ENCODE measurements at regions not wholly inside any gene's neighbourhood (a gene's known extent, or its start where the extent isn't known, plus 50 kb on each side); places are given as distances from the start of the nearest gene placed in this dataset.

GRCh38 chr10:10852464-10852863 is 165.2 kb upstream of the CELF2 start:
- in situ Hi-C loops (cut with MboI; ENCODE audit: low sequenced_read_pairs) = no loop called here
- no peaks in the 10 kb centered on the region for H3K9me3 ChIP-seq
- no peak for DNase-seq (ENCODE audit: low spot score in 2 of 2)
- H3K36me3 ChIP-seq (replicated peaks) = no peaks in the 10 kb centered on the region
- H3K4me1 ChIP-seq = no peaks in the 10 kb centered on the region
- H3K27me3 ChIP-seq (ENCODE audit: low read depth) = no peaks in the 10 kb centered on the region
- no peak overlapping the region for H3K4me3 ChIP-seq

- DNase-seq (ENCODE audit: low spot score in 2 of 2) = no peak
- Histone ChIP-seq H3K27me3 (ENCODE audit: low read depth) (no peaks in the 10 kb centered on the region), H3K4me1 (no peaks in the 10 kb centered on the region), H3K36me3 (replicated peaks) (no peaks in the 10 kb centered on the region), H3K4me3 (no peak overlapping the region), H3K9me3 (no peaks in the 10 kb centered on the region)
- in situ Hi-C loops (cut with MboI; ENCODE audit: low sequenced_read_pairs) = no loop called here
Measured at GRCh38 chr10:10853954-10854353, 163.7 kb upstream of the CELF2 start.

- no peaks in the 10 kb centered on the region for H3K27me3 ChIP-seq (ENCODE audit: low read depth)
- in situ Hi-C loops (cut with MboI; ENCODE audit: low sequenced_read_pairs) = no loop called here
- no peak for DNase-seq (ENCODE audit: low spot score in 2 of 2)
- H3K4me3 ChIP-seq = no peak overlapping the region
- H3K4me1 ChIP-seq = no peaks in the 10 kb centered on the region
- no peaks in the 10 kb centered on the region for H3K9me3 ChIP-seq
- H3K36me3 ChIP-seq (replicated peaks) = no peaks in the 10 kb centered on the region
Measured at GRCh38 chr10:10854725-10855124, 162.9 kb upstream of the CELF2 start.

GRCh38 chr10:10855151-10855581 is 162.5 kb upstream of the CELF2 start:
- in situ Hi-C loops (cut with MboI; ENCODE audit: low sequenced_read_pairs) = no loop called here
- Histone ChIP-seq H3K4me3 (no peak overlapping the region), H3K36me3 (replicated peaks) (no peaks in the 10 kb centered on the region), H3K27me3 (ENCODE audit: low read depth) (no peaks in the 10 kb centered on the region), H3K4me1 (no peaks in the 10 kb centered on the region), H3K9me3 (no peaks in the 10 kb centered on the region)
- no peak for DNase-seq (ENCODE audit: low spot score in 2 of 2)

- in situ Hi-C loops (cut with MboI; ENCODE audit: low sequenced_read_pairs) = no loop called here
Measured at GRCh38 chr10:10860455-10860976, 157.2 kb upstream of the CELF2 start.

GRCh38 chr10:10865303-10865702 is 152.4 kb upstream of the CELF2 start:
- H3K27me3 ChIP-seq (ENCODE audit: low read depth) = no peaks in the 10 kb centered on the region
- no peak overlapping the region for H3K4me3 ChIP-seq
- in situ Hi-C loops (cut with MboI; ENCODE audit: low sequenced_read_pairs) = no loop called here
- H3K4me1 ChIP-seq = no peaks in the 10 kb centered on the region
- no peaks in the 10 kb centered on the region for H3K36me3 ChIP-seq (replicated peaks)
- DNase-seq (ENCODE audit: low spot score in 2 of 2) = no peak
- H3K9me3 ChIP-seq = no peaks in the 10 kb centered on the region

More at GRCh38 chr10:10860455-10860976, 157.2 kb upstream of the CELF2 start:
- H3K36me3 ChIP-seq (replicated peaks) = no peaks in the 10 kb centered on the region
- no peaks in the 10 kb centered on the region for H3K27me3 ChIP-seq (ENCODE audit: low read depth)
- H3K4me3 ChIP-seq = no peak overlapping the region
- H3K4me1 ChIP-seq = no peaks in the 10 kb centered on the region
- DNase-seq (ENCODE audit: low spot score in 2 of 2) = no peak
- H3K9me3 ChIP-seq = no peaks in the 10 kb centered on the region

- no peaks in the 10 kb centered on the region for H3K4me1 ChIP-seq
- in situ Hi-C loops (cut with MboI; ENCODE audit: low sequenced_read_pairs) = no loop called here
- H3K27me3 ChIP-seq (ENCODE audit: low read depth) = no peaks in the 10 kb centered on the region
- no peaks in the 10 kb centered on the region for H3K36me3 ChIP-seq (replicated peaks)
- no peak overlapping the region for H3K4me3 ChIP-seq
- no peak for DNase-seq (ENCODE audit: low spot score in 2 of 2)
- no peaks in the 10 kb centered on the region for H3K9me3 ChIP-seq
Measured at GRCh38 chr10:10865913-10866312, 151.8 kb upstream of the CELF2 start.

GRCh38 chr10:10869592-10869991 is 148.1 kb upstream of the CELF2 start:
- DNase-seq (ENCODE audit: low spot score in 2 of 2) = no peak
- no peaks in the 10 kb centered on the region for H3K4me1 ChIP-seq

GRCh38 chr10:10870523-10871241 is 147.0 kb upstream of the CELF2 start:
- Histone ChIP-seq H3K36me3 (replicated peaks) (no peaks in the 10 kb centered on the region), H3K4me1 (no peaks in the 10 kb centered on the region), H3K9me3 (no peaks in the 10 kb centered on the region), H3K4me3 (no peak overlapping the region), H3K27me3 (ENCODE audit: low read depth) (no peaks in the 10 kb centered on the region)
- in situ Hi-C loops (cut with MboI; ENCODE audit: low sequenced_read_pairs) = no loop called here
- no peak for DNase-seq (ENCODE audit: low spot score in 2 of 2)

More at GRCh38 chr10:10869592-10869991, 148.1 kb upstream of the CELF2 start:
- in situ Hi-C loops (cut with MboI; ENCODE audit: low sequenced_read_pairs) = no loop called here
- Histone ChIP-seq H3K4me3 (no peak overlapping the region), H3K9me3 (no peaks in the 10 kb centered on the region), H3K36me3 (replicated peaks) (no peaks in the 10 kb centered on the region), H3K27me3 (ENCODE audit: low read depth) (no peaks in the 10 kb centered on the region)

- H3K9me3 ChIP-seq = no peaks in the 10 kb centered on the region
- H3K4me1 ChIP-seq = no peaks in the 10 kb centered on the region
- H3K27me3 ChIP-seq (ENCODE audit: low read depth) = no peaks in the 10 kb centered on the region
- H3K4me3 ChIP-seq = no peak overlapping the region
- no peak for DNase-seq (ENCODE audit: low spot score in 2 of 2)
- in situ Hi-C loops (cut with MboI; ENCODE audit: low sequenced_read_pairs) = no loop called here
- H3K36me3 ChIP-seq (replicated peaks) = no peaks in the 10 kb centered on the region
Measured at GRCh38 chr10:10871352-10871751, 146.3 kb upstream of the CELF2 start.

- in situ Hi-C loops (cut with MboI; ENCODE audit: low sequenced_read_pairs) = no loop called here
- H3K36me3 ChIP-seq (replicated peaks) = no peaks in the 10 kb centered on the region
- no peak for DNase-seq (ENCODE audit: low spot score in 2 of 2)
- no peaks in the 10 kb centered on the region for H3K27me3 ChIP-seq (ENCODE audit: low read depth)
- no peak overlapping the region for H3K4me3 ChIP-seq
- H3K9me3 ChIP-seq = no peaks in the 10 kb centered on the region
- H3K4me1 ChIP-seq = no peaks in the 10 kb centered on the region
Measured at GRCh38 chr10:10872035-10872673, 145.5 kb upstream of the CELF2 start.

- no peaks in the 10 kb centered on the region for H3K27me3 ChIP-seq (ENCODE audit: low read depth)
- in situ Hi-C loops (cut with MboI; ENCODE audit: low sequenced_read_pairs) = no loop called here
- DNase-seq (ENCODE audit: low spot score in 2 of 2) = no peak
- H3K36me3 ChIP-seq (replicated peaks) = no peaks in the 10 kb centered on the region
- H3K4me3 ChIP-seq = no peak overlapping the region
- H3K4me1 ChIP-seq = no peaks in the 10 kb centered on the region
- H3K9me3 ChIP-seq = no peaks in the 10 kb centered on the region
Measured at GRCh38 chr10:10872764-10873163, 144.9 kb upstream of the CELF2 start.

- Histone ChIP-seq H3K4me1 (no peaks in the 10 kb centered on the region), H3K27me3 (ENCODE audit: low read depth) (no peaks in the 10 kb centered on the region), H3K36me3 (replicated peaks) (no peaks in the 10 kb centered on the region), H3K9me3 (no peaks in the 10 kb centered on the region), H3K4me3 (no peak overlapping the region)
- no peak for DNase-seq (ENCODE audit: low spot score in 2 of 2)
- in situ Hi-C loops (cut with MboI; ENCODE audit: low sequenced_read_pairs) = no loop called here
Measured at GRCh38 chr10:10873289-10873688, 144.4 kb upstream of the CELF2 start.

- Histone ChIP-seq H3K27me3 (ENCODE audit: low read depth) (no peaks in the 10 kb centered on the region), H3K4me1 (no peaks in the 10 kb centered on the region), H3K36me3 (replicated peaks) (no peaks in the 10 kb centered on the region), H3K4me3 (no peak overlapping the region), H3K9me3 (no peaks in the 10 kb centered on the region)
- DNase-seq (ENCODE audit: low spot score in 2 of 2) = no peak
- in situ Hi-C loops (cut with MboI; ENCODE audit: low sequenced_read_pairs) = no loop called here
Measured at GRCh38 chr10:10873915-10874314, 143.8 kb upstream of the CELF2 start.

All from HAP-1 (cell line).